CD14-positive monocyte (primary cell): ENCODE measurements at regions not wholly inside any gene's neighbourhood (a gene's known extent, or its start where the extent isn't known, plus 50 kb on each side); places are given as distances from the start of the nearest gene placed in this dataset.

Source experiments
- DNase-seq, 3 donors: peaks; one replicate each; pipeline ENCODE4 v3.0.0-alpha.2; 2011 to 2022
- H2AFZ ChIP-seq: 2 replicates; pipeline ENCODE4 v1.6.0; 2012; ENCODE audit warnings: mild to moderate bottlenecking, low read depth, low read length, inconsistent platforms; ENCODE audit not compliant: insufficient read depth, poor library complexity, severe bottlenecking
- H3K27ac ChIP-seq, 2 donors: 1 replicate in 1 of 2; 2 replicates in 1 of 2; pipeline ENCODE4 v1.5.1; 2012 to 2013; ENCODE audit warnings: low read length in 2 of 2, control low read depth in 1 of 2, inconsistent platforms in 1 of 2, low read depth in 1 of 2, mild to moderate bottlenecking in 1 of 2
- H3K27me3 ChIP-seq, 2 donors: one replicate each; pipeline versions ENCODE4 v1.6.0 to v1.6.1; 2011 to 2013; ENCODE audit warnings: low read length in 2 of 2; ENCODE audit not compliant: control insufficient read depth in 2 of 2, insufficient read depth in 2 of 2
- H3K36me3 ChIP-seq, 2 donors: replicated peaks in 1 of 2; 1 replicate in 1 of 2; 2 replicates in 1 of 2; pipeline versions ENCODE4 v1.5.1 to v1.6.1; 2012 to 2013; ENCODE audit warnings: low read length in 2 of 2, control low read depth in 1 of 2, inconsistent platforms in 1 of 2, mild to moderate bottlenecking in 1 of 2; ENCODE audit not compliant: insufficient read depth in 2 of 2, control insufficient read depth in 1 of 2
- H3K4me1 ChIP-seq, 2 donors: 1 replicate in 1 of 2; 2 replicates in 1 of 2; pipeline versions ENCODE4 v1.5.1 to v1.6.1; 2012 to 2013; ENCODE audit warnings: low read length in 2 of 2, control low read depth in 1 of 2, inconsistent platforms in 1 of 2, mild to moderate bottlenecking in 1 of 2, moderate library complexity in 1 of 2; ENCODE audit not compliant: insufficient read depth in 2 of 2, control insufficient read depth in 1 of 2
- H3K4me2 ChIP-seq: replicated peaks from 2 replicates; pipeline ENCODE3; 2012; ENCODE audit warnings: low read length, moderate library complexity, mild to moderate bottlenecking; ENCODE audit not compliant: poor library complexity, severe bottlenecking; ENCODE audit errors: extremely low read depth
- H3K4me3 ChIP-seq, 3 experiments: fragments of 200-600 bp in 1 of 3; sonication (generic) in 1 of 3; replicated peaks in 1 of 3; 1 replicate in 2 of 3; 2 replicates in 1 of 3; pipeline ENCODE4 v1.5.1; 2011 to 2013; ENCODE audit warnings: low read length in 3 of 3, mild to moderate bottlenecking in 3 of 3, control low read depth in 2 of 3, low read depth in 2 of 3, inconsistent platforms in 1 of 3, moderate library complexity in 1 of 3
- H3K79me2 ChIP-seq: 2 replicates; pipeline ENCODE4 v1.6.0; 2012; ENCODE audit warnings: mild to moderate bottlenecking, control low read depth, inconsistent platforms, low read length, moderate library complexity; ENCODE audit not compliant: insufficient read depth
- H3K9ac ChIP-seq: 2 replicates; pipeline ENCODE4 v1.6.0; 2017; ENCODE audit warnings: low read length, mild to moderate bottlenecking; ENCODE audit not compliant: insufficient read depth, poor library complexity, severe bottlenecking
- H3K9me3 ChIP-seq, 2 donors: replicated peaks in 1 of 2; 1 replicate in 1 of 2; 2 replicates in 1 of 2; pipeline versions ENCODE4 v1.5.1 to v1.6.1; 2012 to 2013; ENCODE audit warnings: low read length in 2 of 2, control low read depth in 1 of 2; ENCODE audit not compliant: control insufficient read depth in 1 of 2, insufficient read depth in 1 of 2
- H4K20me1 ChIP-seq: 2 replicates; pipeline ENCODE4 v1.6.0; 2012; ENCODE audit warnings: mild to moderate bottlenecking, low read length, control low read depth, moderate library complexity; ENCODE audit not compliant: insufficient read depth
- H3K27ac Mint-ChIP-seq, 7 donors: one replicate each; pipeline ENCODE4 v1.8.0; 2020; ENCODE audit warnings: mild to moderate bottlenecking in 7 of 7, mixed read lengths in 7 of 7, moderate library complexity in 6 of 7, inconsistent platforms in 2 of 7
- H3K27me3 Mint-ChIP-seq, 3 donors: one replicate each; pipeline ENCODE4 v1.8.0; 2021 to 2022; ENCODE audit warnings: low read depth in 3 of 3, mild to moderate bottlenecking in 3 of 3, mixed read lengths in 3 of 3, moderate library complexity in 3 of 3, inconsistent platforms in 1 of 3
- H3K36me3 Mint-ChIP-seq, 2 donors: one replicate each; pipeline ENCODE4 v1.8.0; 2020; ENCODE audit warnings: mixed read lengths in 2 of 2, inconsistent platforms in 1 of 2, mild to moderate bottlenecking in 1 of 2
- H3K4me1 Mint-ChIP-seq: one replicate; pipeline ENCODE4 v1.8.0; 2020; ENCODE audit warnings: mild to moderate bottlenecking, mixed read lengths
- H3K4me3 Mint-ChIP-seq, 2 donors: one replicate each; pipeline ENCODE4 v1.8.0; 2020; ENCODE audit warnings: mild to moderate bottlenecking in 2 of 2, mixed read lengths in 2 of 2, moderate library complexity in 1 of 2
- H3K9me3 Mint-ChIP-seq, 7 donors: one replicate each; pipeline ENCODE4 v1.8.0; 2020 to 2022; ENCODE audit warnings: mixed read lengths in 7 of 7, mild to moderate bottlenecking in 6 of 7, moderate library complexity in 6 of 7, inconsistent platforms in 2 of 7
- CTCF ChIP-seq: fragments of 200-600 bp; IDR thresholded peaks from one replicate; pipeline ENCODE4 v1.8.0; 2022; ENCODE audit warnings: antibody characterized with exemption, mild to moderate bottlenecking
- WGBS: methylation state at CpG from one replicate; pipeline ENCODE4 v1.1.5; 2013; ENCODE audit warnings: missing lambda C conversion rate; ENCODE audit not compliant: insufficient coverage; 5-methylcytosine and 5-hydroxymethylcytosine counted together
- intact Hi-C, 2 donors: fragments of 100-400 bp; cut with micrococcal nuclease; formaldehyde crosslinking; loops; one replicate each; pipeline versions ENCODE4 v1.15.0 to v1.15.1; 2023

GRCh38 chr14:97452314-97452713 is 655.1 kb downstream of the VRK1 start:
- peaks cover 1 to 6% (median 2%) of the 10 kb centered on the region in 3 donors for H3K27me3 Mint-ChIP-seq
- H3K27me3 ChIP-seq = no peaks in the 10 kb centered on the region
- no peak overlapping the region for H2AFZ ChIP-seq
- no peak overlapping the region for H3K27ac ChIP-seq
- no peak overlapping the region for H3K4me2 ChIP-seq
- H3K36me3 ChIP-seq = no peaks in the 10 kb centered on the region
- H3K9me3 ChIP-seq = no peaks in the 10 kb centered on the region
- DNase-seq = no peak
- H3K4me1 ChIP-seq = no peaks in the 10 kb centered on the region
- no peaks in the 10 kb centered on the region for H4K20me1 ChIP-seq
- no peak overlapping the region for H3K27ac Mint-ChIP-seq
- no peak overlapping the region for H3K9ac ChIP-seq
- no peaks in the 10 kb centered on the region for H3K79me2 ChIP-seq
- H3K36me3 Mint-ChIP-seq = no peaks in the 10 kb centered on the region
- no peak for TF ChIP-seq CTCF
- no peak overlapping the region for H3K4me3 Mint-ChIP-seq
- intact Hi-C loops = no loop called here
- H3K4me1 Mint-ChIP-seq = no peaks in the 10 kb centered on the region
- H3K4me3 ChIP-seq = no peak overlapping the region
- peaks cover 0 to 3% (median 0%) of the 10 kb centered on the region in 7 donors for H3K9me3 Mint-ChIP-seq

GRCh38 chr14:97453991-97454390 is 656.8 kb downstream of the VRK1 start:
- no peaks in the 10 kb centered on the region for H3K36me3 Mint-ChIP-seq
- H3K4me1 ChIP-seq = peaks cover 0 to 2% of the 10 kb centered on the region in 2 donors
- no peak overlapping the region for H2AFZ ChIP-seq
- no peak overlapping the region for H3K27ac ChIP-seq
- no peaks in the 10 kb centered on the region for H4K20me1 ChIP-seq
- DNase-seq = no peak
- H3K9me3 ChIP-seq = no peaks in the 10 kb centered on the region
- H3K4me2 ChIP-seq = no peak overlapping the region
- peaks cover 6 to 14% (median 8%) of the 10 kb centered on the region in 3 donors for H3K27me3 Mint-ChIP-seq
- no peaks in the 10 kb centered on the region for H3K79me2 ChIP-seq
- no peaks in the 10 kb centered on the region for H3K27me3 ChIP-seq
- no peak overlapping the region for H3K9ac ChIP-seq
- intact Hi-C loops = no loop called here
- peaks cover 0 to 3% (median 0%) of the 10 kb centered on the region in 7 donors for H3K9me3 Mint-ChIP-seq
- no peak overlapping the region for H3K27ac Mint-ChIP-seq
- no peaks in the 10 kb centered on the region for H3K36me3 ChIP-seq
- WGBS = 100% methylated on average over 2 of the region's 2 CpGs
- TF ChIP-seq CTCF = no peak
- H3K4me1 Mint-ChIP-seq = peaks cover 9% of the 10 kb centered on the region
- no peak overlapping the region for H3K4me3 Mint-ChIP-seq
- H3K4me3 ChIP-seq = no peak overlapping the region
